ENCODE measurements at regions not wholly inside any gene's neighbourhood (a gene's known extent, or its start where the extent isn't known, plus 50 kb on each side); places are given as distances from the start of the nearest gene placed in this dataset.

DNA sequence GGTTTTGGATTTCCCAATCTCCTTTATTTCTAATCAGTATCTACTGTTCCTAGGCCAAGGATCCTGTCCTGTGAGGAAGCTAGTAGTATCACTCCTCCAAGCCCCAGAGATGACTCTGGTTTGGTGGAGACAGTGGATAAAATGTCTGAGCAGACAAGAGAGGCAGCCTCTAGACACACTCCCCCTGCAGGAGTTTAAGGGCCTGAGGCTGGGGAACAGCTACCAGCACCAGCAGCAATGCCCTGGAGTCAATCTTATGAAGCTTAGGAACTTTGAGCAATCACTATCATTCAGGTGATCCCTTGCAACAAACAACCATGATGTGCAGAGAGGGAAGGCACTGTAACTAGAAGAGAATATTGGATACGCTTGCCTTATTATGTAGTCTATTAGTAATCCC, 384.7 kb upstream of the ID4 start:
- DNase-seq = no peak
- intact Hi-C loops (cut with DNase I) = loop anchor here (10.0 kb wide), 1 partner anchor 402 kb away; no protein-coding TSS in a partner anchor
- Histone ChIP-seq H3K4me1 (no peaks in the 10 kb centered on the region), H3K27me3 (no peaks in the 10 kb centered on the region), H3K9me3 (no peaks in the 10 kb centered on the region), H3K4me3 (no peak overlapping the region), H3K27ac (no peak overlapping the region), H3K36me3 (no peaks in the 10 kb centered on the region)
- TF ChIP-seq EP300 (IDR thresholded peaks at IDR 0.05) = no peak
- no peak for TF ChIP-seq POLR2AphosphoS5 (IDR thresholded peaks at IDR 0.05)
- TF ChIP-seq, protein P1, sequence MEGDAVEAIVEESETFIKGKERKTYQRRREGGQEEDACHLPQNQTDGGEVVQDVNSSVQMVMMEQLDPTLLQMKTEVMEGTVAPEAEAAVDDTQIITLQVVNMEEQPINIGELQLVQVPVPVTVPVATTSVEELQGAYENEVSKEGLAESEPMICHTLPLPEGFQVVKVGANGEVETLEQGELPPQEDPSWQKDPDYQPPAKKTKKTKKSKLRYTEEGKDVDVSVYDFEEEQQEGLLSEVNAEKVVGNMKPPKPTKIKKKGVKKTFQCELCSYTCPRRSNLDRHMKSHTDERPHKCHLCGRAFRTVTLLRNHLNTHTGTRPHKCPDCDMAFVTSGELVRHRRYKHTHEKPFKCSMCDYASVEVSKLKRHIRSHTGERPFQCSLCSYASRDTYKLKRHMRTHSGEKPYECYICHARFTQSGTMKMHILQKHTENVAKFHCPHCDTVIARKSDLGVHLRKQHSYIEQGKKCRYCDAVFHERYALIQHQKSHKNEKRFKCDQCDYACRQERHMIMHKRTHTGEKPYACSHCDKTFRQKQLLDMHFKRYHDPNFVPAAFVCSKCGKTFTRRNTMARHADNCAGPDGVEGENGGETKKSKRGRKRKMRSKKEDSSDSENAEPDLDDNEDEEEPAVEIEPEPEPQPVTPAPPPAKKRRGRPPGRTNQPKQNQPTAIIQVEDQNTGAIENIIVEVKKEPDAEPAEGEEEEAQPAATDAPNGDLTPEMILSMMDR (IDR thresholded peaks at IDR 0.05) = no peak
- 86 to 96% methylated on average over 1 of the region's 1 CpG for WGBS, 2 donors

DNA sequence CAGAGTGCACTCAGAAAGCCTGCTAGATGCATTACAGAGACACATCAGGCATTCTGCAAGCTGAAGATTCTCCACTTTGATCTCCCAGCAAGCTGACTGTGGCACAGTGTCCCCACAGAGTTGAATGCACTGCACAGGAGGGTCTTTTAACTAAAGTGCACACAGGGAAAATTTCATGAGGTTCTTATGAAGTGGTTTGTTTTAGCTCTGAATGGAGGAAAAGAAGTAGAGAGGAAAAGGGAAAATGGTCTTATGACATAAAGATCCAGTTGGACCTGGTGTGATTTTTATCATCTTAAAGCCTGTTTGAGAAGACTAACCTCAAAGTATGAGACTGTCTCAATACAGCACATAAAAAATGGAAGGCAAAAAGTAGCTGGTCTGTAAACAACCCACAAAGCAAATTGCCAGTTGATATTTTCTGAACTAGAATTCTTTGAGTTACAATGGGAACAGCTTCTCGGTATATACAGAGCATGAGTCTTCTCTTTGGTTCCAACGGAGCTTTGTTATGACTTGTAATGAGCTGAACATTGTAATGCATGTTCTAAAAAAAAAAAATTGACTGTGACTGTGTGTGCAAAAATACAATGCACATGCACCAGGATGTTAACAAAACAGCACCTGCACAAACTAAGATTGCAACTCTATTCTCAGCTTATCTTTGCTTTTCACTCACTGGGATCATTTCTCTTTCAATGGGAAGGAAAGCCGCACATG, 383.0 kb upstream of the ID4 start:
- WGBS, 2 donors = 47 to 74% methylated on average over 3 of the region's 3 CpGs
- no peaks in the 10 kb centered on the region for H3K36me3 ChIP-seq
- intact Hi-C loops (cut with DNase I) = loop anchor here (10.0 kb wide), 1 partner anchor 401 kb away; no protein-coding TSS in a partner anchor
- TF ChIP-seq, protein P1 (IDR thresholded peaks at IDR 0.05) = no peak
- TF ChIP-seq POLR2AphosphoS5 (IDR thresholded peaks at IDR 0.05) = no peak
- no peak for TF ChIP-seq POLR2A (IDR thresholded peaks at IDR 0.05)
- H3K4me3 ChIP-seq = no peak overlapping the region
- no peaks in the 10 kb centered on the region for H3K27me3 ChIP-seq
- no peak overlapping the region for H3K27ac ChIP-seq
- no peaks in the 10 kb centered on the region for H3K9me3 ChIP-seq
- H3K4me1 ChIP-seq = no peaks in the 10 kb centered on the region
- DNase-seq = no peak

DNA sequence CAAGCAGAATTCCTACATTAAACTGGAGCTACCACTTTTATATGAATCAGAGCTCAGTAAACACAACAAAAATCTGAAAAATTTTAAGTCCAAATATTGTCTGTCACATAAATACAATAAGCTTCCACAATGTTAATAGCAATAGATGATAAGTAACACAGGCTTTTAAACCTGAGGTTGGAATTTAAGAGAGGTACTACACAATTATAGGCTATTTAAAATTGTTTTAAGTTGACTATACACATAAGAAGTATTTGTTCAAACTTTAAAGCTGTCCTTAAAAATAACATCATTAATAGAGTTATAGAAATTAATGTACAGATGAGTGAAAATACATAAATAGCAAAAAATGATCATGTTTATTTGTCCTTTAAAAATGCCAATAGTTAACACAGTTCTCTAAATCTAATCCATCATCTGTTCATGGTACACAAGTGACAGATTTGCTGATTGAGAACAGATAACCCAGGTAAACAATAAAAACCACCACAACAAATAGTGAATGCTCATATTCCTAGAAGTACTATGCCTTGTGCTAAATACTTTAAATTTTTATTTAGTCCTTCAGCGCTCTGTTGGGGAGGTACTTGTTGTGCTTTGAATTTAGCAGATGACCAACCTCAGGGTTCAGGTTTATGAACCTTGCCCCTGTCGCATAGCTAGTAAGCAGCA, 382.3 kb upstream of the ID4 start:
- Histone ChIP-seq H3K9me3 (no peaks in the 10 kb centered on the region), H3K4me3 (no peak overlapping the region), H3K4me1 (no peaks in the 10 kb centered on the region), H3K36me3 (no peaks in the 10 kb centered on the region), H3K27ac (no peak overlapping the region), H3K27me3 (no peaks in the 10 kb centered on the region)
- no peak for DNase-seq
- 93 to 94% methylated on average over 2 of the region's 2 CpGs for WGBS, 2 donors
- TF ChIP-seq EP300 (IDR thresholded peaks at IDR 0.05) = no peak
- TF ChIP-seq POLR2AphosphoS5 (IDR thresholded peaks at IDR 0.05) = no peak
- TF ChIP-seq, protein P1 (IDR thresholded peaks at IDR 0.05) = no peak
- TF ChIP-seq POLR2A (IDR thresholded peaks at IDR 0.05) = no peak
- intact Hi-C loops (cut with DNase I) = loop anchor here (10.0 kb wide), 1 partner anchor 400 kb away; no protein-coding TSS in a partner anchor

DNA sequence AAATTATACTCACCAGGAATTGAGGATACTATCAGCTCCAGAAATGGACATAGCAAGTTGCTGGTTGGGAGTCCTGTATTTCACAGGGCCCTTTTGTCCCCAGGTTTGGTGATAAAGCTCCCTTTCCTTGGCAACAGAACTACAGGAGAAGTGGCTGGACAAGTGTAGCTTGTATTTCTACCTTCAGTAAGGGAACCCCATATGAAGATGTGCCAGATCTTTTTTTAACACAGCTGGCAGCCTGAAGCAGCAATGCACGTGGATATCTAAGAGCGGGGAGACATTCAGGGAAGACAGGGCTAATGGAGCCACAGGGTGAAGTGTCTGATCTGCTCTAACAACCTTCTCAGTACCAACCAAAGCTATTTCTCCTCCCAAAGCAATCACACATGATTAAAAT, 373.9 kb upstream of the ID4 start:
- no peak overlapping the region for H3K27ac ChIP-seq
- no peaks in the 10 kb centered on the region for H3K27me3 ChIP-seq
- H3K4me3 ChIP-seq = no peak overlapping the region
- intact Hi-C loops (cut with DNase I) = no loop called here
- TF ChIP-seq, protein P1 (IDR thresholded peaks at IDR 0.05) = no peak
- no peaks in the 10 kb centered on the region for H3K9me3 ChIP-seq
- no peaks in the 10 kb centered on the region for H3K36me3 ChIP-seq
- WGBS, 2 donors = 93 to 95% methylated on average over 2 of the region's 2 CpGs
- no peak for DNase-seq
- H3K4me1 ChIP-seq = peaks cover 0 to 10% (median 5%) of the 10 kb centered on the region in 4 donors

Data from sigmoid colon (tissue), 6 donors.